Right hindlimb (tissue), 1 donor: ENCODE measurements at regions not wholly inside any gene's neighbourhood (a gene's known extent, or its start where the extent isn't known, plus 50 kb on each side); places are given as distances from the start of the nearest gene placed in this dataset.

Experiments used
- DNase-seq: peaks from one replicate; pipeline ENCODE4 v3.0.0-alpha.2; 2018

DNA sequence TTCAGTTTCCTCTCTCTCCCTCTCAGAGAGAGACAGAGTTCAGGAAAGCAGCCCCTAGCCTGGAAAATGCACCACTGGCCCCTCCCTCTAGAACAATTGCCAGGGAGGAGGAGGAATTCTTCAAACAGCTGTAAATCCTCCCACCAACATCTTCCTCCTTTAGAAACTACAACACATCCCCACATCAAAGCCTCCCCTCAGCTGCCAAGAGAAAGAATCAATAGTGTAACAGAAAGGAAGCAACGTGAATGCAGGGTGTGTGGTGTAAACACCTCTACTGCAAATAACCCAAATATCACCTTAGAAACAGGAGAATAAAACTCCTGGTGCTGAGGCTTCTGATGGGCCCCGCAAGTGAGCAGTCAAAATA is 249.9 kb upstream of the GATB start:
- DNase-seq: peak; percentile 41

DNA sequence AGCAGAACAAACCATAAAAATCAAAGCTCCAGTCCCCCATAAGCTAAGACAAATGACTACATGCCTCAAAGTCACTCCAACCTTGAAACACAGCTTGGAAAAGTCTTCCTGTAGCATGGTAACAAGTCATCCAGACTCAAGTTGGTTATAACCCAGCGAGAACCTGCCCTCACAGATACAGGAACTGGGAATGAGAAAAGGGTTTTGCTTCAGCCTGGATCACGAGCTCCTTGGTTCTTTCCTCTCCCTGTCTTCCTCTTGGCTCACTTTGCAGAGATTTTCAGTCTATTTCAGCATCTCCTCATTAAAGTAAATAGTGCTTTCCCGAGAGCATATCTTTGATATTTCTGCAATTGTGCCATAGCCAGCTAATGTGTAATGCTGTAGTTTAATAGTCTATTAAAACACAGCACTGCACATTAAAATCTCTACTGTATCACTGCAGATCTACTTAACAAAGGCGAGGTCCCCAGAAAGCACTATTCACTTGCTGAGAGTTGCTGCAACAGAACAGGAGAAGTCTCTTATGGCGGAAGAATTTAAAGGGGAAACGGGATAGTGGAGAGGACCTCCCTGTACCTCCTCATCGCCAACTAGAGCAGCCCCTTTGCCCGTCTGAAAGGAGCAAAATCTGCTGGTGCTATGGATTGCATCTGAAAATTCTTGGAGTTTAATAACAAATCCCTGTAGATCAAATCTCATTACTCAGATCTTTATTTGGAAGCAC is 249.3 kb upstream of the GATB start:
- DNase-seq: no peak

DNA sequence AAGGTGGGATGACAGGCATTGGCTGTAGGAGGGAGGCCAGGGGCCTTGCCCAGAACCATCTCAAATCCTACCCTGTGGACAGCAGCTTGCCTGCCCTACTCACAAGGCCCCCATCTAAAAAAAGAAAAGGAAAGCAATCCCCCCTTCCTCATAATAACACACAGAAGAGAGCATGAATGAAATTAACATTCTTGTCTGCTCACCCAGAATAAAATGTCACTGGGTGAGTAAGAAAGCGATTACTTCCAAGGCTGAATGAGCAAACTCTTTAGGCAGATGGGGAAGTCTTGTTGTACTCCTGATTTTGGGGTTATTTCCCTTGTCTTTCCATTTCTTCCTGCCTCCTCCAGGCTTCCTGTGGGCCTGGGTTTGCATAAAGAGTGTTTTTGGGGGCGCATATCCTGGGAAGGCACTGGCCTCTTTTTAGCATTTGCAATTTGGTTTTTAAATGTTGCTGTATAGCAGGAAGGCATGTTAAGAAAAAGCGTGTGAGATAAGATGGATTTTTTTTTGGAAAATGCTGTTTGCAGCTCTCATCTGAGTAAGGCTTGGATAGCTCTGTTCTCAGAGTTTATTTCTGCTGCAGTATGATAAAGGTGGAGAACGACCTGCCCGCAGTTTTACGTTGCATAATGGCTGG is 248.3 kb upstream of the GATB start:
- DNase-seq: no peak

DNA sequence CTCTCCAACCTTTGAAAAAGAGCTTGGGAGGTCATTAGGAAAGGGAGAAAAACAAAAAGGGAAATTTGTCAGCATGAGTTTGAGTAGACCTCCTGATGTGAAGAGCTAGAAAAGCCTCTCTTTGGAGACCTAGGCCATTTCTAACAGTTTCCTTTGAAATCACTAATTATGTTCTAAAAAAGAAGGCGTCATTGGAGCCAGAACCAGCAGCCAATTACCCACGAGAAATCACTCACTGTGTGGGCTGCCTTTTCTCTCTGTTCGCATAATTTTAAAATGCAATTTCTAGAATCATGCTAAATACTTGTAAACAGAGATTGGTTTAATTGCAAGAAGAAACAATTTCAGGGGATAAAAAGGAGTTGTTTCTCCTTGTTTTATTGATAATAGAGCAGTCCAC is 246.3 kb upstream of the GATB start:
- no peak for DNase-seq

DNA sequence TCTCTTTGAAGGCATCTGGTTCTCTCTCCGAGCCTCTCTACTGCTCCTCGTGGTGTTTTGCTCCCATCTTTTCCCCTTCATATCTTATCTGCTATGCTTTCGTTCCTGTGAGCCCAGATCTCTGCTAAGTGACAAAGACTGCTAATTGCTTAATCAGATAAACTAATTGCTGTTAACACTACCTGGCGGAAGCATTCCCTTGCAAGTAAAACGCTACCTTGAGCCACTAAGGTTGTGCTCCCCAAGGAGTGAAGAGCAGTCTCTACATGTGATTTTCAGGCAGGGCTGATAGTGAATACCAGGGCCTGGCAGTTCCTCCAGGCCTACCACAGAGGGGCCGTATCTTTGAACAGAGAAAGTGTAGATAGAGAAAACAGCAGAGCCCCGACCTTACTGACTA is 244.0 kb upstream of the GATB start:
- DNase-seq: no peak

DNA sequence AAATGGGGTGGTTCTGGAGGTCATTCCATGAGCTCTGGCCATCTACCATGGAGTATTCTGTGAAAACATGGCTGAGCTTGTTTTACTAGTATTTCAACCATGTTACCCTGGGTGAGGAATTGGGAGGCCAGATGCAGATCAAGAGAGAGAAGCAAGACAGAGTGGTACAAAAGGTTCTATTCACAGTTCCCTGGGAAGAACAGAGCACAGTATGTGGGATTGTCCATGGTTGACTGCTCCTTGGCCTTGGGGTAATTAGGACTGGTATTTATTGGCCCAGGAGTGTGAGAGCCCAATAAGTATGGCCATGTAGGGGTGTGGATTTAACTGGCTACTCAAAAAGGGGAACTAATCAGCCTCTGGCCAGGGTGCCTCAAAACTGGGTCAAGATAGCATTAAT is 239.7 kb upstream of the GATB start:
- no peak for DNase-seq

DNA sequence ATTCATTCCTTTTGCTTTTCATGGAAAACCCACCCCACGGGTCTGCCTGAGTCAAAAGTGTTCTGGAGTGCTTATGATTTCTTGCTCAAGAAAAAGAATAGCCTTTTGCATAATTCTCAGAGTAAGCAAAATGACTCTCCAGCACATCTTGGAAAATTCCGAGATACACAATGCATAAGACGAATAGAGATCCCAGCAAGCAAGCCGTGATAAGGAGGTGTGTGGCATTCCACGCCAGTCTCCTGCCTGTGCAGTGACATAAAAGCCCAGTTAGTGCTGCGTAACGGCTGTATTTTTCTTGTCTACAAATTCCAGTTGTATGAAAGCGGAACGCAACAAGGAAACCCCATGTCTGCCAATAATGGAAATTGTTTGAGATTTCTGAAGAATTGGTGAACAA is 237.9 kb upstream of the GATB start:
- DNase-seq: no peak

DNA sequence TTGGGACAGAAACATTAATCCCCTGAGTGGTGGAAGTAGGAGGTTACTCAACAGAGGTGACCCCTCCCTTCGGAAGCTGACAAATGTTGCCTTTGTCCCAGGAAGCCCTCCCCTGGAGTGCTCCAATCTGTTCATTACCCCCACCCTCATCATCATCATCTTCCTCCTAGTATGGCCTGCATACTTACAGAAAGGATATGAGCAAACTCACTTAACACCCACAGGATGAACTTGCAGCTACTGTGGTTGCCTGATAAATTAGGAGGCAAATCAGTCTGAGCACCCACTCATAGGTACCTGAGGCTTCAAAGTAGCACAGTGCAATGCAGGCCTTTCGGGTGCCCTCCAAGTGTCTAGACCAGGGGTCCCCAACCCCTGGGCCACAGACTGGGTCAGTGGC is 236.7 kb upstream of the GATB start:
- DNase-seq: no peak

DNA sequence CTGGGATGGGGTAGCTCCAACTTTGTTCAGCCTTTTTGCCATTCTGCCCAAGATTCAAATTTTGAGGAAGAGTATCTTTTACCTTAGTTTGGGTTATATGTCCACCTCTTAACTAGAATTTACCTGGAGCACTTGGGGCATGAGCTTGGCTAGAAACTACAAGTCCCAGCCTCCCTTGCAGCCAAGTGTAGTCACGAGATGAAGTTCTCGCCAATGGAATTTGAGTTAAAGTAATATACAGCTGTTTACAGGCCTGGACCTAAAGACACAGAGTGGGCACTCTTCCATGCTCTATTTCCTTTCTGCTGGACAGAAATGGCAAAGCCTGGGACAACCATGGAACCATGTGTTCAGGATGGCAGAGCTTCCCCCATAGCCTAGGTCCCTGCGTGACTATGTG is 233.6 kb upstream of the GATB start:
- DNase-seq: no peak

DNA sequence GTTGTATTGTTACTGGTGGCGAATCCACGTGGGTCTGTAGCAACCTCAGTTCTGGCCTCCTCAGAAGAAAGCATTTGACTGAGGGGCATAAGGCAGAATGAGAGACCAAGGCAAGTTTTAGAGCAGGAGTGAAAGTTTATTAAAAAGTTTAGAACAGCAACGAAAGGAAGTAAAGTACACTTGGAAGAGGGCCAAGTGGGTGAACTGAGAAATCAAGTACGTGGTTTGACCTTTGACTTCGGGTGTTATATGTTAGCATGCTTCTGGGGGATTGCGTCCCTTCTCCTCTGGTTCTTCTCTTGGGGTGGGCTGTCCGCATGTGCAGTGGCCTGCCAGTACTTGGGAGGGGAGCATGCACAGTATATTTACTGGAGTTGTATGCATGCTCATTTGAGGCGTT is 232.7 kb upstream of the GATB start:
- DNase-seq: no peak

DNA sequence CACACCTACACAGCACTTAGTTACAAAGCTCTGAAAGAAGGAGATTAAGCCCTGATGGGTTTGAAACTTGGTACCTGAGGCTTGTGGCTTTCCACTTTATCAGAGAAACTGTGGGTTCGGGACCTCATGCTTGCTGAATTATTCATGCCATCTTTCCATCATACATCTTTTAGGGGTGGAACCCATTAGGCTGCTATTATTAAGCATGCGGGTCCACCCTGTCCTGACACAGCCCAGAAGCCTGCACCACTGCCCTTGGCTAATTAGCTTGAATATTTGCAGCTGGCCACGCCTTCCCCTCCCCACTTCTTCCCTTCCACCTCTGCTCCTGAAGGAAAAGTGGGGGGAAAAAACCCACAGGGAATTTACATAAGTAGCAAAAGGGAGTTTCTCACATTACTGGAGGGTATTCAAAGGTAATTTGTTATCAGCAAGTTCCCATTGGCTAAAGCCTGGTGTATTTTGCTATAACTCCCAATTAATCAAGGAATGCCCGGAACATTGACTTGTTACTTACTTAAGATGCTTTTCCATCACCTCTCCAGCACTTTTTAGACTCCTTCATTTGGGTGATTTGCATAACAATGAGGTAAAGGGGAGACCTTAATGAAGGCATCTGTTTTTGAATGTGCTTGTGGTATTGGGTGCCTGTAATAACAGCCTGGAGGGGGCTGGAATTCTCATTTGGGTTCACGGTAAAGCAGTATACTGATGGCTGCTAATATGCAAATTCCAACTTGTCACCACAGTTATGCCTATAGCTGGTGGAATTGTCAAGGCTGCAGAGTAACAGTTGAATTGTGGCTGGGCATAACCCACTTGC is 231.7 kb upstream of the GATB start:
- DNase-seq: no peak

DNA sequence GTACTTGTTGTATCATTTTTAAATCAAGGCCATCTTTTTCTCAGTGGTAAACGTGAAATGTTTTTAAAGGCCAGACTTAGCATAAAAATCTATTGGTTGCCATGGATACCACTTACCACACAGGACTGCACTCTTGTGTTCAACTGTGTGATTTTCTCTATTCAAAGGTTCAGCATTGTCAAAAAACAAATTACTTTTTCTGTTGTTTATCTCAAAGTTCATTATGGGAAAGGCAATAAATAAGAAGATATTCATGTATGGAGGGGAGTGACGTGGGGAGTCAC is 231.0 kb upstream of the GATB start:
- DNase-seq: no peak

DNA sequence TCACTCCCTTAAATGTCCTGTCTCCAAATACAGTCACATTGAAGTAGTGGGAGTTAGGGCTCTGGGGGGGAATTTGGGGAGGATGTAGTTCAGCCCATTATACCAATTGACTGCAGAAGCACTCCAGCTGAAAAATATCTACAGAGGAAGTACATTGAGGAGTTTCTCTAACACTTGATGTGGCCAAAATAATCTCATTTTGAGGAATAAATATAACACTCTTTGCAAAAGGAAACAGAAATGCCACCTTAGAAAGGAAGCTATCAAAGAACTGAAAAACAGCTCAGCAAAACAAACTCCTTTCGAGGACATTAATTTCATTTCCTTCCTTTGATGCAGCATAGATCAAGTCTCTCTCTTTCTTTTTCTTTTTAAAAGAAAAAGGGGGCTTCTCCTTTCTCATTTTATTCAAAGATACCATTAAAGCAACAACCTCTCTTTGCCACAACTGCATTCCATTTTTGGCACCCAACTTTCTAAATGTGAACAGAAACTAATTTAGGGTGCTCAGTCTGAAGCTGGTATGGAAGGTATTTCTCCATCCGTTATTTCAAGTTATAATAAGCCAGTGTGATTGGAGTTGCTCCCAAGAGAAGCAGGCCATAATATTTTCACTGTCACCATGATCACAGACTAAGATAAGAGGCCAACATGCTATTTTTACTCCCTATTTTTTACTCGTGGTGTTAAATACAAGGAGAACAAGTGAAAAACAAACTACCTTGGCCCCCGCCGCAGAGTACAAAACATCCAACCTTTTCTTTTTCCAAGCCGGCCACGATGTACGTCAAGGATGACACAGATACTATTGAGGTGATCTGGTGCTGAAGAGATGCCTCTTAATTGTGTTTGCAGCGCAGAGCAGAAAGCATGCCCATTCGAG is 230.4 kb upstream of the GATB start:
- no peak for DNase-seq

DNA sequence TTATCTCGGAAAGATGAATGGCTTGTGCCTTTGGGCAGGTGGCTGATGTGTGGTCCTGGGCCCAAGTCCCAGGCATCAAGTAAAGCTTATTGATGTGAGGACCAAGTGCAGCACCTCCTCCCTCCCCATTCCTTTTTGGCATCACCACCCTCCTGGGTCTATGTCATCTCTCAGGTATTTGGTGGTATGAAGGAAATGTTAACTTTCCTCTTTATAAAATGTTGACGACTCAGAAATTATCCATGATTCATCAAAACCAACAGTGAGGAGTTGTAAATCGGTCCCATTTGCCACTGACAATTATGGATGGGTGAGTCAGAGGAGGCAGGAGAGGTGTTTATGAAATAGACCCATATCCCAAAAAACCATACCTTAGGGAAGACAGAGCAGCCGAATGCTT is 229.4 kb upstream of the GATB start:
- DNase-seq: no peak

DNA sequence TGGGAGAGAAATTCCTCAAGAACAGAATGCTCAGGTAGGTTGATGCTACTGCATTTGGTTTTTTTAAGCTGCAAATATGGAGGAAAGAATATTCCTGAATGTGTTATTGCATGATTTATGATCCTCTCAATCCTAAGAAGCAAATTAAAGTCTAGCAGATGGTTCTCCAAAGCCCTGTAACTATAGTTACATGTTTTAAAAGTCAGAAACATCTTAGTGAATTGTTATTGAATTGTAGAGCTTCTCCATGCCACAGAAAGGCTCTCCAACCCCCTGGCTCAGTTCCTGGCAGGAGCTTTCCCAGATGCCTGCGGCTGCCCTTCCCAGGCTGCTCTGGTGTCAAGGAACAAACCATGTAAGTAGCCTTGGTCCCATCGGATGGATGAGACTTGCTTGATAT is 227.8 kb upstream of the GATB start:
- no peak for DNase-seq

DNA sequence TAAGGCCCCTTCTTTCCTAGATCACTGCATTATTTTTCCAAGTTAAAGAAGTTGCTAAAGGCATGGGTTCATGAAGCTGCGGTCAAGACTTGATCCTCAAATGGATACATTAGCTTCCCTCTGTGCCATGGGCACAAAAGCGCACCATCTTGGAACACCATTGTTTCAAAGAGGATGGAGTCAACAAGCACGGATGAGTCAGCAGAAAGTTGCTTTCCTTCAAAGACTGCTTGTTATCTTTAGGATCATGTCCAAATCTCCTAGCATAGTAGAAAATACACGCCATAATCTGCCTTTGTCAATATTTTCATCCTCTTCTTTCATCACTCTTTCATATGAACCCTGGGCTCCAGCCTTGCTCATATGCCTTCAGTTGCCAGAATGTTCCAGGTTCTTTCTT is 226.8 kb upstream of the GATB start:
- no peak for DNase-seq

DNA sequence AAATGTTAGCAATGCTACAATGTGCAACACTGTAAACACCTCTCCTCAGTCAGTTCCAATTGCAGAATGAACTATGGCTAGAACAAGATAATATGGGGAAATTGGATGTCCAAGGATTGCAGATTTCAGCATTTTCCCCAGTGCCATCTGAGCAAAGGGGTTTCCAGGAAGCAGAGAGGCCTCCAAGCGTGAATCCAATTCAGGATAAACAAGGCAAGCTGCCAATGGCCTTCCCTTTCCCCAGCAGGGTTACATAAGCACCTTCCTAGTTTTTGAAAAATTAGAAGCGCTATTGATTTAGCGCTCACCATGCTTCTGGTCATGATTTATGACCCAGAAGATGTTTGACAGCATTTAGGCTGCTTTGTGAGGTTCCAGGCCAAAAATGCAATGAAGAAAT is 223.0 kb upstream of the GATB start:
- no peak for DNase-seq

DNA sequence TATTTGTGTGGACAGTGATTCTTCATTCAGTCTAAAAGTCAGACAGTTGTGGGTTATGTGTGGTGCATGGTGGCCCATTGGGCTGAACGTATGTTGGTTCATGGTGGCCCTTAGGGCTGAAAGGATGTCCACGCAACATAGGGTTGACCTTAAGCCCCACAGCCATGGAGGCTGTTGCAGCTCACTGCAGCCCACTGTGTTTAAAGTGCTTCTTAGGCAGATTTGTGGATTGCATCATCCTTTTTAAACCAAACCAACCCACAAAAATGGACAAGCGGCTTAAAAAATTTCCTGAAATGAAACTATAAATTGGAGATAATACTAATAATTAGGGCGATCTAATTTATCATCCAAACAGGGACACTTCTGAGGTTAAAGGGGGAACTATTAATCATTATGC is 219.0 kb upstream of the GATB start:
- DNase-seq: no peak

DNA sequence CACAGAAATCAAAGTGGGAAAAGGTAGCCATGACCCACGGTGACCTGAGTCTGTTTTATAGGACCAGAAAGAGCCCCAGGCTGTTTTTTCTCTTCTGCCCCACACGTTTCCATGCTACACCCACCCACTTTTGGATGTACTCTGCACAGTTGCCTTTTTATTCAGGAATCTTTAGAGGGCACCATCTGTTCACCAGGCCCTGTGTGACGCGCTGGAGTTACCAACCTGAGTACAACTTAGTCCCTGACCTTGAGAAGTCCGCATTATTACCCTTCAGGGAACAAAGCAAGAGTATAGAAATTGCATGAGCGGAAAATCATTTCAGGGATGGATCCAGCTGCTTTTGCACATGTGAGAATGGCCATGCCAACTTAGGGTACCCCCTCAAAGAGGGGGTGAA is 207.8 kb upstream of the GATB start:
- no peak for DNase-seq

DNA sequence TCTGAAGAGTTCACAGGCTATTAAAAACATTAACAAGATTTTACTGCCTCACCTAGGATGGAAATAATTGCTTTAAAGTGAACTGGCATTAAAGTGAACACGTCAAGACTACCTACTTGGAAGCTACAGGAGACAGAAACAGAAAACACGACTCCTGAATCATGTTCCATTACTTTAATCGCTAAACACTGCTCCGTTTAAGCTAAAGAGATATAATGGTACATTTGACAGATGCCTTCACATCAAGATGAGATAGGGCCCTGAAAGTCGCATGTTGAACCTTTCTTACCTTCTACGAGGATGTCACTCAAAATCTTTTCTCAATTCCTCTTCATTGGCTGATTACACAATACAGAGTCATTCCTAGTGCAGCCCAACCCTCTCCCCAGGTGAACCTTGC is 206.3 kb upstream of the GATB start:
- DNase-seq: no peak

DNA sequence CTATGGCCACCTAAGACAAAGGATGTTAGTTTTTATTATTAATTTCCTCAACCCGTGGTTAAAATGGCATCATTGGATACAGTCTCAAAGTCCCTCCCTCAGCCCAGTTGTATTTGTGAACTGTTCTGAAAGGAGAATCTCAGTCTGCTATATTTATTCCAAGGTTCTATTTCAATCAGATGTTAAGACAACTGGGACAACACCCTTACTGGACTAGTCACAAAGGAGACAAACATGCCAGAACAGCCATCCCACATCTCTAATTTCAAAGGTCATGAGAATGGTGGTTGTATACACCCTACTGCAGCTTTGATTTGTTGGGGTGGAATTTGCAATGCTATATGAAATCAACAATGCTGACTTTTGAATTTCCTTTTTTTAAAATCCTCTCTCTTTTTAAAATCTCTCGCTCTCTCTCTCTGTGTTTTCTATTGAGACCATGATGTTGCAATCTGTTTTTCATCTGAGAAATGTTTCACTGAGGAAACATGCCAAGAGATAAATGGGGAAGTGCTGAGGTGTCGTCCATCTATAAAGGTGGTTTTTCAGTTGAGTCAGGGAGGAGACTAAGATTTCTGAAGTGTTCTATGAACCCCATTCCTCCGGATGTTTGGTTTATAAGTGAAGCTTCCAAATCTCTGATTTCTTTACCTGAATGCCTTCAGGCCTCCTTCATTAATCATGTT is 201.5 kb upstream of the GATB start:
- DNase-seq: no peak

DNA sequence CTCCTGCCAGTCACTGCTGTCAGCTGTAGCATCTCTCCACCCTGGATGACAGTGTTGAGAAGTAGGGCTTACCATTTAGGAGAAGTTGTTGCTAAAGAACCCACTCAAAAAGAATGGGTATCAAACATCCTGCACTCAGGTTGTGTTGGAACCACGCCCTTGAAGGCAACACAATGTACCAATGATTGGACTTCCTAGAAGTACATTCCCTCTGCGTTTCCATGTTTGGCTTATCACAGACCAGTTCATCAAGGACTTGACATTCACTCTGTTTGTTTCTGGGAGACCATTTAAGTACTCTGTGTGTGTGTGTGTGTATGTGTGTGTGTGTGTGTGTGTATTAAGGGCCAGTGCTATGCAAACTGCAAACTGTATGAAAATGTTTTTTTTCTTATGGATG is 200.6 kb upstream of the GATB start:
- no peak for DNase-seq
